Suprapubic skin (tissue), 4 donors: ENCODE measurements at regions not wholly inside any gene's neighbourhood (a gene's known extent, or its start where the extent isn't known, plus 50 kb on each side); places are given as distances from the start of the nearest gene placed in this dataset.

Source experiments
- EP300 ChIP-seq: sonication (generic); formaldehyde crosslinking; IDR thresholded peaks from one replicate; pipeline ENCODE4 v1.6.1; 2017; ENCODE audit warnings: antibody characterized with exemption
- POLR2A ChIP-seq, 2 donors: fragments of 450-650 bp; IDR thresholded peaks; one replicate each; pipeline ENCODE4 v1.6.1; 2017; ENCODE audit warnings: antibody characterized with exemption in 2 of 2, mild to moderate bottlenecking in 2 of 2, moderate library complexity in 2 of 2
- POLR2AphosphoS5 ChIP-seq, 3 donors: sonication (generic); formaldehyde crosslinking; IDR thresholded peaks; one replicate each; pipeline ENCODE4 v1.6.1; 2017; ENCODE audit warnings: antibody characterized with exemption in 3 of 3
- TF ChIP-seq, protein P1 (sequence below), 2 donors: fragments of 200-600 bp in 1 of 2; fragments of 450-650 bp in 1 of 2; sonication (generic) in 1 of 2; IDR thresholded peaks; one replicate each; pipeline ENCODE4 v1.5.1; 2016 to 2019; ENCODE audit warnings: antibody characterized with exemption in 2 of 2, mild to moderate bottlenecking in 1 of 2, moderate library complexity in 1 of 2

- TF ChIP-seq POLR2A (IDR thresholded peaks at IDR 0.05) (no peak), POLR2AphosphoS5 (IDR thresholded peaks at IDR 0.05) (no peak), EP300 (no peak)
- TF ChIP-seq, protein P1, sequence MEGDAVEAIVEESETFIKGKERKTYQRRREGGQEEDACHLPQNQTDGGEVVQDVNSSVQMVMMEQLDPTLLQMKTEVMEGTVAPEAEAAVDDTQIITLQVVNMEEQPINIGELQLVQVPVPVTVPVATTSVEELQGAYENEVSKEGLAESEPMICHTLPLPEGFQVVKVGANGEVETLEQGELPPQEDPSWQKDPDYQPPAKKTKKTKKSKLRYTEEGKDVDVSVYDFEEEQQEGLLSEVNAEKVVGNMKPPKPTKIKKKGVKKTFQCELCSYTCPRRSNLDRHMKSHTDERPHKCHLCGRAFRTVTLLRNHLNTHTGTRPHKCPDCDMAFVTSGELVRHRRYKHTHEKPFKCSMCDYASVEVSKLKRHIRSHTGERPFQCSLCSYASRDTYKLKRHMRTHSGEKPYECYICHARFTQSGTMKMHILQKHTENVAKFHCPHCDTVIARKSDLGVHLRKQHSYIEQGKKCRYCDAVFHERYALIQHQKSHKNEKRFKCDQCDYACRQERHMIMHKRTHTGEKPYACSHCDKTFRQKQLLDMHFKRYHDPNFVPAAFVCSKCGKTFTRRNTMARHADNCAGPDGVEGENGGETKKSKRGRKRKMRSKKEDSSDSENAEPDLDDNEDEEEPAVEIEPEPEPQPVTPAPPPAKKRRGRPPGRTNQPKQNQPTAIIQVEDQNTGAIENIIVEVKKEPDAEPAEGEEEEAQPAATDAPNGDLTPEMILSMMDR (IDR thresholded peaks at IDR 0.05): no peak
Measured at GRCh38 chr14:27305441-27305945, 707.7 kb upstream of the NOVA1 start.
